Panc1 (cell line): ENCODE measurements at regions not wholly inside any gene's neighbourhood (a gene's known extent, or its start where the extent isn't known, plus 50 kb on each side); places are given as distances from the start of the nearest gene placed in this dataset.

Source experiments
- ATAC-seq: fragments of 200-7000 bp; cut with Tn5 transposase; 2 replicates; pipeline ENCODE4 v1.9.1; 2020; ENCODE audit warnings: mild to moderate bottlenecking, moderate library complexity
- BruUV-seq: library from RNA; stranded (reverse); fragments of 400-500 nt; replicated peaks from 2 replicates; lab custom pipeline; 2021; lab: Mats Ljungman, UMichigan
- CTCF ChIA-PET: fragments of 300-600 bp; sonication (Branson Sonifier 250); formaldehyde crosslinking; loops from one replicate; lab custom pipeline; 2022; ENCODE audit warnings: antibody characterized with exemption; lab: Charles Lee
- POLR2A ChIA-PET: fragments of 300-600 bp; sonication (Branson Sonifier 250); formaldehyde crosslinking; loops from one replicate; lab custom pipeline; 2022; ENCODE audit warnings: antibody characterized with exemption; lab: Charles Lee
- DNase-seq: peaks from one replicate; pipeline ENCODE4 v3.0.0-alpha.2; 2010; ENCODE audit warnings: low read depth, low spot score
- H3K27ac ChIP-seq: 2 replicates; pipeline ENCODE4 v1.5.1; 2011; ENCODE audit warnings: mild to moderate bottlenecking, low read length, inconsistent platforms
- H3K27me3 ChIP-seq: fragments of 200-500 bp; sonication (Bioruptor generic); 2 replicates; pipeline ENCODE4 v1.6.0; 2014; ENCODE audit warnings: low read length, inconsistent platforms; ENCODE audit not compliant: control insufficient read depth, insufficient read depth
- H3K36me3 ChIP-seq: fragments of 200-500 bp; sonication (Bioruptor generic); 2 replicates; pipeline ENCODE4 v1.5.1; 2014; ENCODE audit warnings: inconsistent platforms, mild to moderate bottlenecking, low read length, moderate library complexity; ENCODE audit not compliant: control insufficient read depth, insufficient read depth
- H3K4me1 ChIP-seq: 2 replicates; pipeline ENCODE4 v1.5.1; 2011; ENCODE audit warnings: inconsistent platforms, mild to moderate bottlenecking, low read length, moderate library complexity; ENCODE audit not compliant: control insufficient read depth, insufficient read depth
- H3K4me3 ChIP-seq, 2 experiments: 2 replicates each; pipeline ENCODE4 v1.5.1; 2011 to 2012; ENCODE audit warnings: low read depth in 2 of 2, low read length in 2 of 2, mild to moderate bottlenecking in 2 of 2, inconsistent platforms in 1 of 2, moderate library complexity in 1 of 2
- H3K9me3 ChIP-seq: fragments of 200-500 bp; sonication (Bioruptor generic); 2 replicates; pipeline ENCODE4 v1.5.1; 2014; ENCODE audit warnings: low read depth, mild to moderate bottlenecking, inconsistent platforms, low read length, moderate library complexity; ENCODE audit not compliant: control insufficient read depth, insufficient read depth
- CTCF ChIP-seq: fragments of 450-650 bp; IDR thresholded peaks from 2 replicates; pipeline ENCODE4 v1.5.1; 2017; ENCODE audit warnings: mild to moderate bottlenecking
- POLR2AphosphoS5 ChIP-seq: IDR thresholded peaks from 2 replicates; pipeline ENCODE4 v1.6.1; 2012; ENCODE audit warnings: mild to moderate bottlenecking, low read depth, low read length, moderate library complexity
- REST ChIP-seq, 2 experiments: IDR thresholded peaks; 2 replicates each; pipeline ENCODE4 v1.6.1; 2011 to 2012; ENCODE audit warnings: low read depth in 2 of 2, control low read depth in 1 of 2, low read length in 1 of 2, mild to moderate bottlenecking in 1 of 2, moderate library complexity in 1 of 2; ENCODE audit not compliant: insufficient read depth in 1 of 2
- SIN3A ChIP-seq: IDR thresholded peaks from 2 replicates; pipeline ENCODE4 v1.6.1; 2012; ENCODE audit warnings: low read depth, mild to moderate bottlenecking, low read length, moderate library complexity, borderline replicate concordance; ENCODE audit not compliant: insufficient read depth
- TCF7L2 ChIP-seq: IDR thresholded peaks from 2 replicates; pipeline ENCODE4 v1.6.1; 2011; ENCODE audit warnings: mild to moderate bottlenecking, low read depth, low read length, inconsistent platforms
- in situ Hi-C: cut with HindIII; loops from 2 replicates; pipeline ENCODE4 v1.10.0; 2016; ENCODE audit warnings: low sequenced_read_pairs, low pct_unique_long_range_greater_than_20kb
- intact Hi-C: fragments of 100-400 bp; cut with micrococcal nuclease; formaldehyde crosslinking; loops from one replicate; pipeline ENCODE4 v1.10.0; 2022; ENCODE audit not compliant: unreplicated experiment

GRCh38 chr4:3642806-3643517 lies 110.7 kb upstream of the LRPAP1 start:
- Histone ChIP-seq H3K27ac (no peak overlapping the region), H3K36me3 (no peaks in the 10 kb centered on the region), H3K27me3 (no peaks in the 10 kb centered on the region), H3K4me3 (no peak overlapping the region), H3K9me3 (no peaks in the 10 kb centered on the region), H3K4me1 (no peaks in the 10 kb centered on the region)
- ChIA-PET CTCF (no interaction called here), POLR2A (no interaction called here)
- in situ Hi-C loops: no loop called here
- BruUV-seq: no TSS peak
- intact Hi-C loops: no loop called here
- DNase-seq (no peak), ATAC-seq (no peak)
- TF ChIP-seq POLR2AphosphoS5: no peak
- TF ChIP-seq REST (IDR thresholded peaks at IDR 0.05; ENCODE audit: insufficient read depth in 1 of 2, low read depth in 2 of 2, low read length in 1 of 2): no peak
- no peak for TF ChIP-seq TCF7L2
- TF ChIP-seq CTCF: no peak
- no peak for TF ChIP-seq SIN3A

GRCh38 chr4:3642056-3642630 lies 109.9 kb upstream of the LRPAP1 start:
- in situ Hi-C loops: no loop called here
- POLR2A ChIA-PET: no interaction called here
- CTCF ChIA-PET: no interaction called here

More at GRCh38 chr4:3642056-3642630, 109.9 kb upstream of the LRPAP1 start:
- ATAC-seq (no peak), DNase-seq (no peak)
- H3K4me3 ChIP-seq: no peak overlapping the region
- intact Hi-C loops: no loop called here
- H3K36me3 ChIP-seq: no peaks in the 10 kb centered on the region
- no peak for TF ChIP-seq POLR2AphosphoS5
- TF ChIP-seq TCF7L2: no peak
- TF ChIP-seq SIN3A: no peak
- no peak for TF ChIP-seq REST (IDR thresholded peaks at IDR 0.05; ENCODE audit: insufficient read depth in 1 of 2, low read depth in 2 of 2, low read length in 1 of 2)
- TF ChIP-seq CTCF: no peak
- no peaks in the 10 kb centered on the region for H3K4me1 ChIP-seq
- no peaks in the 10 kb centered on the region for H3K27me3 ChIP-seq
- BruUV-seq: no TSS peak
- H3K27ac ChIP-seq: no peak overlapping the region
- no peaks in the 10 kb centered on the region for H3K9me3 ChIP-seq
